Activated CD4-positive, alpha-beta T cell treated with anti-CD3 and anti-CD28 coated beads, Interleukin-2, amount 50 U/mL, for 16 hours (primary cell): ENCODE measurements at regions not wholly inside any gene's neighbourhood (a gene's known extent, or its start where the extent isn't known, plus 50 kb on each side); places are given as distances from the start of the nearest gene placed in this dataset.
"Not testable (repeated sequence)": the region's sequence is repeated elsewhere in the genome, so short reads cannot be mapped to it uniquely, and the experiment has no call there.

Source experiments
- DNase-seq: peaks from one replicate; pipeline ENCODE4 v3.0.0-alpha.2; 2020

- no peak for DNase-seq
Measured at GRCh38 chr1:95536501-95536900, 302.5 kb downstream of the RWDD3 start.

DNA sequence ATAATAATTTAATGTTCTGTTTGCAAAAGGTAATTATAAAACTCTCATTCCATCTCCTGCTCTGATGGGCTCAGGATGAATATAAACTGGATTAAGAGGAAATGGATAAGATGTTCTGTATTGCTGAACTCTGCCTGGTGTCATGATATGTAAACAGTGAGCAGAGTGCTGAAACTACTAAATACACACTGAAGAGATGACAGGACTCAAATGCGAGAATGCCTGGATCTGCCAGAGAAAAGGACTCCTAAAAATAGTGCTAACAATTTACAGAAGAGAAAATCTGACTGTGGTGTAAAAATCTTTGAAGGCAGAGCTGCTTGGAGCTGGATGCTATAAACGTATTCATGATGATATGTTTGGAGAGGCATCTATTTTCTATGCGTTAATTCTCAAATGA lies 303.2 kb downstream of the RWDD3 start:
- no peak for DNase-seq

- not testable (repeated sequence) for DNase-seq
Measured at GRCh38 chr1:95538242-95538641, 304.2 kb downstream of the RWDD3 start.

- no peak for DNase-seq
Measured at GRCh38 chr1:95542936-95543335, 308.9 kb downstream of the RWDD3 start.

DNA sequence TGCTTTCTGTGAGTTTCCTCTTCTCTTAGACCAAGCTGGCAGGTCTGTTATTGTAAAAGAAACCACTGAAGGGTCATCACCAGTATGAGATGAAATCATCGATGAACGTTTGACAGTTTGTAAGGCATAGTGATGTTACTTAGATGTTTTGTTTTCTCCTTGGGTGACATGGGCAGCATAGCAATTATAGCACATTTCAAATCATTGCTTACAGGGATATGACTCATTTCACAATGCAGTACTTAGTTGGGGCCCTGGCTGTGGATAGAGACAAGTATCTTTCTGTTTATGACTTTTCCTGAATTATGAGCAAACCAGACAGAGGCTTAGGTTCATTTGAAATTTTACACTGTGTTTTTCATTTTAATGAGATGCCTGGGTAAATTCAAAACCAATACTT lies 313.0 kb downstream of the RWDD3 start:
- no peak for DNase-seq

DNA sequence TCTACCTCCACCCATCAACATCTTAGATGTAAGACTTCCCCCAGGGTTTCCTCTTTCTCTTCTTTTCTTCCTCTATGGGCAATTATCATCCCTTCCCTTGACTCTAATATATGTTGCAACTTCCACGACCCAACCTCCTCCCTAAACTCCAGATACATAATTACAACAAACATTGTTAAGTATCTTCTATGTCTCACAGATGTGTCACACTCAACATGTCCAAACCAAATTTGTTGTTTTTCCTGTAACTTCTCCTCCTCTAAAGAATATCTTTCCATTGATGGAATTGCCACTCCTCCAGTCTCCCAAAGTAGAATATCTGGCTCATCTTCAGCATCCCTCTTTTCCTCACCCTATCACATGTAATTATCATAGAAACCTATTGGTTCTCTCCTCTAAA lies 314.2 kb downstream of the RWDD3 start:
- DNase-seq, result no peak

GRCh38 chr1:95551201-95551600 lies 317.2 kb downstream of the RWDD3 start:
- DNase-seq, result no peak

- DNase-seq, result no peak
Measured at GRCh38 chr1:95553595-95553994, 319.6 kb downstream of the RWDD3 start.

DNA sequence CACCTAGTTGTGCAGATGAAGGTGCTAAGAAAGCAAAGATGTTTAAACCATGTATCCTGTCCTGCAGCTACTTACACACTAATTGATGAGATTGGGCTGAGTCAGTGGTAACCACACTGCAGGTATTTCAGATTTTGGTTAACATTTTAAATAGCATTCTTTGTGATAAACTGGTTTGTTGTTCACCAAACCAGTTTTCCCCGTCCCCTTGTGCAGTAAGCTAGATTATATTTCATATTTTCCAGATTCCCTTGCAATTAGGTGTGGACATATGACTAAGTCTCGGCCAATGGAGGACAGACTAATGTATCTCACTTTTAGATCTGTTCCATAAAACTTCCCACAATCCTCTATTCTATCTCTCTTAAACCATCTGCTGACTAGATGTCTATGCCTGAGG lies 320.4 kb downstream of the RWDD3 start:
- no peak for DNase-seq

DNA sequence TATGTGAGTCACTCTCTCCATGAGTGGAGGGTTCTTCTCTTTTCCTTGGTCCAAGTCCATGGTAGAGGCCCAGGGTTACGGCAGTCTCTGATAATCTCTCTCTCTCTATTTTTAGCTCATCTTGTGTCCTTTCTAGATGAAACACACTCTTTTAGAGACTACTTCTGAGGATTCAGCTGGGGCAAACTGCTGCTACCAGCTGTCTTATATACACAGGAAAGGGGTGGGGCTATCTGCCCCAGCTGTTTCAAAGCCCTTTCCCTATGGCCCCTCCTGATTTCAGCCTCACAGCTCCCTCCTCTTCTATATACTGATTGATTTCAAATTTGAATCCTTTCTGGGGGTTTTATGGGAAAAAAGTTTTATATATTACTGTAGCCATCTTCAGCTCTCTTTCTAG lies 324.8 kb downstream of the RWDD3 start:
- DNase-seq, result no peak

GRCh38 chr1:95561346-95561745 lies 327.3 kb downstream of the RWDD3 start:
- no peak for DNase-seq

- DNase-seq, result no peak
Measured at GRCh38 chr1:95562230-95562629, 328.2 kb downstream of the RWDD3 start.

GRCh38 chr1:95572002-95572401 lies 338.0 kb downstream of the RWDD3 start:
- no peak for DNase-seq

DNA sequence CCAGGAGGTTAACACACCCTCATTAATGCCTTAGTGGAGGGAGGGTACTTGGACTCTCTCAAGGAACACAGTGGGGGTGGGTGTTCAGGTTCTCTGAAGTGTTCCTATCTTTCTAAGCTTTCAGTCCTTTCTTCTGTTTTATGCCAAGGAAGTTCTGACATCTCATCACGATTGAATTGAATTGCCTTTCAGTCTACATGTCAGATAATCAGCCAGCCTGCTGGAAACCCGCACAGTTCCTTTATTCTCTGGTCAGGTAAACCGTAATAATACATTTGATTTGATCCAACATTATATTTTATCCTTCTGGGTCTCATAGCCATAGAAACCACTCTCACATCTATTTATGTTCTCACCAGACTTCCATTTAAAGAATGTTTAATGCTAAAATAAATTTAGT lies 339.0 kb downstream of the RWDD3 start:
- no peak for DNase-seq

DNA sequence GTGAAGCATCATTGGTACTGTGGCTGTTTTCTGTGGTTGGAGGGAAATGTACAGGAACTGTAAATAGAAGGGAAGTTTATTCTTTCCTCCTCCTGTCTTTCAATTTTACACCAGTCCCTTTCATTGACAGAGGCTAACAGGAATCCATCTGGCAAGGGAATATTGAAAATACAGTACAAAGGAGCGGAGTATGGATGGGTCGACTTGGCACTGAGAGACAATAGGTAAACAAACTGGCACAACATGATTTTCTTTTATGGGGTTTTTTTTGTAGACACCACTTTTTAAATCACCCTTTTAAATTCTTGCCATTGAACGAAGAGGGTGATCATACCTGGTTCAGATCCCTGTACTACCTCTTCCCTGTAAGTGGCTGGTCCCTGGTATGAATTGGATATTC lies 341.3 kb downstream of the RWDD3 start:
- no peak for DNase-seq

- no peak for DNase-seq
Measured at GRCh38 chr1:95578462-95578861, 344.5 kb downstream of the RWDD3 start.

- DNase-seq, result no peak
Measured at GRCh38 chr1:95582191-95582590, 348.2 kb downstream of the RWDD3 start.

GRCh38 chr1:95582746-95583145 lies 348.7 kb downstream of the RWDD3 start:
- DNase-seq, result no peak

- DNase-seq, result no peak
Measured at GRCh38 chr1:95583661-95584210, 349.7 kb downstream of the RWDD3 start.

- no peak for DNase-seq
Measured at GRCh38 chr1:95584315-95584714, 350.3 kb downstream of the RWDD3 start.

DNA sequence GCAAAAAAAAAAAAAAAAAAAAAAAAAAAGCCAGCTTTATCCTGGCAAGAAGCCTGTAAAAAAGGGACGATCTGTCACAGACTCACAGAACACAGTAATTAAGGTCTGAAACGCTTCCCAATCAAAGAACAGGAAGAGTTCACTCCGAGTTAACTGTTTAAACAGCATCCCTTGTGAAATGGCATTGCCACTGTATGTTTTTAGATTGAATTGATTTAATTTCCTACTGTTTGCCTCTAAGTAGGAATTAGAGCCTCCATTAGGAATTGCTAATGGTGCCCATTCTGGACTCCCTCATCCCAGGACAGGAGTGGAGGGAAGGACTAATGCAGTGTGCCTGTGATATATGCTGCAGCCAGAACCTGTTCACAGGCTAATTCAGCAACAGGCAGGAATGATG lies 370.8 kb downstream of the RWDD3 start:
- no peak for DNase-seq

DNA sequence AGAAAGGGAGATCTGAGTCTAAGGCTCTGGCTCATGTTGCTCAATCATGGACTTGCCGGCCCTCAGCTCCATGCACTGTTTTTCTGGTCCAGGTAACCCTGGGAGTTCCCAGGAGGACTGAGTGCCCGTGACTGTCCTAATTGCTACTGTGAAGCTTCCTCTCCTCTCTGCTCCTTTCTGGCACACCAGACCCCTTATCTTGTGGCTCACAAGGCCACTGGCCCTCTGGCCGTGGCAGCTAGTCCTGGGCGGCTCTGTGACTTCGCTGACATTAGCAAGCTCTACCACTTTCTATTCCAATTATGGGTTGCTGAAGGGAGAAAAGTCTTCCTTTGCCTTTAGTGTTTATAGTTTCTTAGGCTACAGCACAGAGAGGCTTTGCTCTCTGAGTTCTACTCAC lies 380.2 kb downstream of the RWDD3 start:
- DNase-seq, result no peak

GRCh38 chr1:95615421-95615820 lies 381.4 kb downstream of the RWDD3 start:
- no peak for DNase-seq

DNA sequence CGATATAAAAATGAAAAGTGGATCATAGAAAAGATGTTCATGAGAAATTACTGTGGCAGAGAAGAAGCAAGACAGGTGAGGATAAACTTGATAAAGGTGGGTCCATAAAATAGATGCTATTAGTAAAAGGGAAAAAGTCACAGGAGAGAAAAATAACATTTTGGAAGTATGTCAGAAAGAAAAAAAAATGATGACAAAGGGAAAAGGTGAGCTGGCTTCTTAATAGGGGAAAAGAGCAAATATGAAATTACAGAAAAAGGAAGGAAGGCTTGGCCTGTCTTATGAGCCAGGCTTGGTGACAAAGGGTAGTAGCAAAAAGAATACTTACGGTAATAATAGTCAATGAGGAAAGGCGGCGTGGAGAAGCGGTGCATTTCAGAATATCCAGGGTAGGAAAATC lies 386.1 kb downstream of the RWDD3 start:
- no peak for DNase-seq

- DNase-seq, result no peak
Measured at GRCh38 chr1:95622609-95623008, 388.6 kb downstream of the RWDD3 start.

- DNase-seq, result no peak
Measured at GRCh38 chr1:95625224-95625623, 391.2 kb downstream of the RWDD3 start.
